ENCODE measurements at regions not wholly inside any gene's neighbourhood (a gene's known extent, or its start where the extent isn't known, plus 50 kb on each side); places are given as distances from the start of the nearest gene placed in this dataset.
"Not testable (repeated sequence)": the region's sequence is repeated elsewhere in the genome, so short reads cannot be mapped to it uniquely, and the experiment has no call there.

GRCh38 chr4:30160140-30160539 lies 560.0 kb upstream of the PCDH7 start:
- no peak for DNase-seq

DNA sequence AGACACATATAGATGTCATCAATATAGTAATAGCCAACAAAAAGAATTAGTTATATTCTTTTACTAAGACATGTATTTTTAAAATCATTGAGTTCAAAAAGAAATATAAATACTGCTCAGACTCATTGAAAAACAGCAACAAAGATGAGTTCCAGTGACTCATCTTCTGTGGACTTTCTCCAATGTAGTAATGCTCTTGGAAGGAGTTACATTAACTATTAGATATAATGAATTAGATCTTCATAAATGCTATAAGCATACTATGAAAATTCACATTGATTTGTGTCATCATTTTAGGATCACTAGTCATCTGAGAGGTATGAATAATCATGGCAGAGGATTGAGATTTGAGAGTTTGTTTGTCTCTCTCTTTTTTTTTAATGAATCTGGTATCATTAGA lies 547.8 kb upstream of the PCDH7 start:
- DNase-seq: no peak

- DNase-seq: no peak
Measured at GRCh38 chr4:30181512-30181911, 538.7 kb upstream of the PCDH7 start.

DNA sequence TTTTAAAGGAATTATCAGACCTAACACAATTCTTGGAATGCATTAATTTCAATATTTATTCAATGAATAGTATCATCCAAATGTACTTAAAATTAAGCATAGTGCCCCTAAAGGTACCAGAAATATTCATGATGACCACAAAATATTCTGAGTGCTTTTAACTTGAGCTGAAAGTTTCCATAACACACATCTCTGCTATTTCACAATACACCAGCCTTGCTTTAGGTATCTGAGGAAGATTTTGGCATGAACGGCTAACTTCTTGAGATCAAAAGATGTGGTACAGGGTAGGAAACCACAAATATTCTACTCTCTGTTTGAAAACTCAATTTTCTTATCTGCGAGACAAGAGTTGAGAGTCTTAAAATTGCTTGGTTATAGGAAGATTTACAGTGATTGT lies 538.3 kb upstream of the PCDH7 start:
- DNase-seq: no peak

DNA sequence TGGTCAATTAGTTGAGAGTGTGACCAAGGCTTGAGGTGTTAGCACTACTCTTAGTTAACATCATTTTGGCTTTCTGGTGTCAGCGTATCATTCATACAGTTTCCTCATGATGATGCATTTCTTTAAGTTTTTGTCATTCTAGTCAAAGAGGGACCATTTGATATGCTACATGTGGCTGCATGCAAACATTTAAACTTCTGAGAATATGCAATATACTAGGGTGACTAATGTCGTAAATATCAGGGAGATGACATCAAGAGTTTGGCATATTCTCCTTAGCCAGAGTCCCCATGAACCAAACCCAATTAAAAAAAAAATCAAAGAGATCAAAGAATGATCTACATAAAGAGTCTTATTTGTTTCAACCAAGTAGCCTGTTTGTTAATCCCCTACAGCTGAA lies 537.4 kb upstream of the PCDH7 start:
- DNase-seq: no peak

GRCh38 chr4:30191902-30192301 lies 528.3 kb upstream of the PCDH7 start:
- DNase-seq: no peak

DNA sequence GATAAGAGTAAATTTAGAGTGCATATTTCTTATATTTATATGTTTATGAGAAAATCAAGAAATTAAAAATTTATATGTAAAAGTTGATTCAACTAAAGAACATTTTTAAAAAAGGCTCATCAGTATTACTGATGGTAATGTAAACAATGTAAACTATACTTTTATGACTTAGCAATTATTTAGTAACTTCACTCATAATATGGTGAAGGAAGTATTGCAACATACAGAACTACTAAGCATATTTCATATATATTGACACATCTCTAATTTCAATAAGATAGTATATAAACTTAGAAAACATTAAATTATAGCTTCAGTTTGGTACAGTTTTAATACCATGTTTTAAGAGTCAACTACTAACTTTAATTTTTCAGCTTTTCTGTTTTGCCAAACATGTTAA lies 512.8 kb upstream of the PCDH7 start:
- no peak for DNase-seq

GRCh38 chr4:30208731-30209435 lies 511.3 kb upstream of the PCDH7 start:
- no peak for DNase-seq

DNA sequence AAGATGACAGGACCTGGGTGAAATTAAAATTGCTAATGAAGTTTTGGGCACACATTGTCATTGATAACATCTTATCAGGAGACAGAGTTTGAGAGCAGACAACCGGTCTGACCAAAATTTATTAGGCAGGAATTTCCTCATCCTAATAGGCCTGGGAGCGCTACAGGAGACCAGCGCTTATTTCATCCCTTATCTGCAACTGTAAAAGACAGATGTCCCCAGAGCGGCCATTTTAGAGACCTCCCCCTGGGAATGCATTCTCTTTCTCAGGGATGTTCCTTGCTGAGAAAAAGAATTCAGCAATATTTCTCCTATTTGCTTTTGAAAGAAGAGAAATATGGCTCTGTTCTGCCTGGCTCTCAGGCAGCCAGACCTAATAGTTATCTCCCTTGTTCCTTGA lies 504.2 kb upstream of the PCDH7 start:
- not testable (repeated sequence) for DNase-seq

GRCh38 chr4:30245140-30245539 lies 475.0 kb upstream of the PCDH7 start:
- DNase-seq: no peak

- DNase-seq: no peak
Measured at GRCh38 chr4:30256116-30256832, 463.9 kb upstream of the PCDH7 start.

DNA sequence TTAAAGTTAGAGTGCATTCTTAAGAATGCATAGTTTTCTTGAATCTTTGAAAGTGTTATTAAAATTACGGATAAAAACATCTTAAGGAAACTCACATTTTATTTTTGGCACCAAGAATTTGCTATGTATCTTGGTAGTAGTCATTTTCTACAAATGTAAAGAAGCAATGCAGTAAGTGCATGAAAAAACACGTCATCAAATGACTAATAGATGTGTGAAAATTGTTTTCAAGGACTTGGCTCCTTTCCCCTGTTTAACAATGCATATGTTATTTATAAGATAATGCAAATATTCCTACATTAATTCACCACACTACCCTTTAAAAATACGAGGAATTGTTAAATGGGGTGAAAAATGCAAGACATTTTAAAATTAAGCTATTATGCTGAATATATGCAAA lies 461.2 kb upstream of the PCDH7 start:
- DNase-seq: no peak

DNA sequence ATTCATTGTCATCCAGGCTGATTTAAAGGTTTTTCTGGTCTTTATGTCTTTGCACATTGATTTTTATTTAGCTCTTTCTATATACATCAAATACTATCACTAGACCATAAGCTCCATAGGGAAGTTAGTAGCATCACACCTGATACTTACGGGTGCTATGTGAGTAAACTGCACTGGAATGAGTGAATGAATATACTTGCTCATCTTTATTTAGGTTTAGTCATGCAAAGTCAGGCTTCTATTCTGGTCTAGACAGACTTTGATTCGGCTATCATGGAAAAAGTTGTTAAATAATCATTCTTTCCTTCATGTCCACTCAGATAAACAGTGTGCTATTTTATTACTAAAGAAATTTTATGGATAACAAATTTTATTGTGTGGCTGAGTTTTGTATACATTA lies 457.8 kb upstream of the PCDH7 start:
- DNase-seq: no peak

DNA sequence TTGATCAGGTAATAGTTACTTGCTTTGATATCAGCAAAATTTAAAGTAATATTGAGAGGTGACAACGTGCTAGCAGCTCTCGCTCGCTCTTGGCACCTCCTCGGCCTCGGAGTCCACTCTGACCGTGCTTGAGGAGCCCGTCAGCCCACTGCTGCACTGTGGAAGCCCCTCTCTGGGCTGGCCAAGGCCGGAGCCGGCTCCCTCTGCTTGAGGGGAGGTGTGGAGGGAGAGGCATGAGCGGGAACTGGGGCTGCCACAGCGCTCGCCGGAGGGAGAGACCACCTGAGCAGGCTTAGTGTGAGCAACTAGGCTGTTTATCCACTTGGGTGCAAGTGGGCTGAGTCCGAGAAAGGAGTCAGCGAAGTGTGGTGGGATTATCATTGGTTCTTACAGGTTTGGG lies 455.7 kb upstream of the PCDH7 start:
- DNase-seq: no peak

DNA sequence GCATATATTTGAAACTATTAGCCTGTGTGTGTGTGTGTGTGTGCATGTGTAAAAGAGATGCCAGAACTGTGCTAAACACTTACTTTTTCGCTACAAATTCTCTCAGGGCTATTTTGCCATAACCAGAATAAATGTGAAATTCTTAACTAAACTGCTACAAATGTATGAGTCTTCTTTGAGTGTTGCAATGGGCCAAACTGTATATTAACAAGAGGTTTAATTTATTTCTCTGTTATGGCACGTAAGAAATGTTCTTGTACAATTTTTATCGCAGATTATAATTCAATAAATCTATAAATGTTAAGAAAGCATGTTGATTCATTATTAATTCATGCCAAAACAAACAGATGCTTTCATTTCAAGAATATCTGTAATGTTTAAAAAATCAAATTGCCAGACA lies 454.5 kb upstream of the PCDH7 start:
- no peak for DNase-seq

- DNase-seq: no peak
Measured at GRCh38 chr4:30268370-30268769, 451.8 kb upstream of the PCDH7 start.

GRCh38 chr4:30269850-30270249 lies 450.3 kb upstream of the PCDH7 start:
- no peak for DNase-seq

DNA sequence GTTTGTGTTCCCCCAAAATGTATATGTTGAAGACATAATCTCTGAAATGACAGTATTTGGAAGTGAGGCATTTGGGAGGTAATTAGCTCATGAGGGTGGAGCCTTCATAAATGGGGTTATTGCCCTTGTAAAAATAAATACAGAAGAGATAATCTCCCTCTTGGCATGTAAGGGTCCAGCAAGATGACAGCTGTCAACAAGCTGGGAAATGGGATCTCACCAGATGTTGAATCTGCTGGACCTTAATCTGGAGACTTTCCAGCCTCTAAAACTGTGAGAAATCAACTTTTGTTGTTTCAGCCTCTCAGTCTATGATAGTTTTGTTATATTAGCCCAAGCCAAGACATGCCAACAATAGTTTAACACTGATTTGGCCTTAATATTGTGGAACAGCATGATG lies 438.2 kb upstream of the PCDH7 start:
- no peak for DNase-seq

GRCh38 chr4:30283336-30283735 lies 436.8 kb upstream of the PCDH7 start:
- DNase-seq: no peak

DNA sequence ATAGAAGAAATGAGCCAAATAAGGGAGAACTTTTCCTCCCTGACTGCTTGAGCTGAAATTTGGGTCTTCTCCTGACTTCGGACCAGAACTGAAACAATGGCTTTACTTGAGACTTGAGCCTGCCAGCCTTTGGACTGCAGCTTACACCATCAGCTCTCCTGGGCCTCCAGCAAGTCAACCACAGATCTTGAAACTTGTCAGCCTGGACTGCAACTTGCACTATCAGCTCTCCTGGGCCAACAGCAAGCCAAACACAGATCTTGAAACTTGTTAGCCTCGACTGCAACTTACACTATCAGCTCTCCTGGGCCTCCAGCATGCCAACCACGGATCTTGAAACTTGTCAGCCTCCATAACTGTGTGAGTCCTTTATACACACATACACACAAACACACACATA lies 425.9 kb upstream of the PCDH7 start:
- no peak for DNase-seq

DNA sequence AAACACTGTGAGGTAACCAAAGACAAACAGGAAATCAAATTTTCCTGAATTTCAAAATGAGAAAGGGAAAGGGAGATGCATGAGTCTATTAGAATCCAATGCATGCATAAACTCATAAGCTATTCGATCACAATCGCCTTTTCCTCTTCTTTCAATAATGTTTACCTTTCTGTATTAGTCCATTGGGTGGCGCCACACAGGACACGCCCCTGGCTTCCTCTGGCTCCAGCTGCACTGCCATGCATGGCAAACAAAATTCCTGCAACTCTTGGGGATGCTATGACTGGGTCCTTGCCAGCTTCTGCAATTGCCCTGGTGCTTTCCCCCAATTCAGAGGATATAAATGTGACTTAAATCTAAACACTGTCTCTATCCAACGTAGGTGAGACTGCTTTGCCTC lies 424.5 kb upstream of the PCDH7 start:
- no peak for DNase-seq

- no peak for DNase-seq
Measured at GRCh38 chr4:30314001-30314400, 406.2 kb upstream of the PCDH7 start.

- DNase-seq: no peak
Measured at GRCh38 chr4:30330894-30331652, 389.1 kb upstream of the PCDH7 start.

GRCh38 chr4:30341731-30342130 lies 378.4 kb upstream of the PCDH7 start:
- DNase-seq: no peak

Measured in C1 segment of cervical spinal cord (tissue), 14 donors.